Ishikawa (cell line): ENCODE measurements at regions not wholly inside any gene's neighbourhood (a gene's known extent, or its start where the extent isn't known, plus 50 kb on each side); places are given as distances from the start of the nearest gene placed in this dataset.

ENCODE experiments used
- CEBPB ChIP-seq: IDR thresholded peaks from 2 replicates; pipeline ENCODE4 v1.6.1; 2012
- CREB1 ChIP-seq: IDR thresholded peaks from 2 replicates; pipeline ENCODE4 v1.6.1; 2012; ENCODE audit warnings: low read depth
- EGR1 ChIP-seq: IDR thresholded peaks from 2 replicates; pipeline ENCODE4 v1.6.1; 2012
- EP300 ChIP-seq: IDR thresholded peaks from 2 replicates; pipeline ENCODE4 v1.6.1; 2012; ENCODE audit warnings: borderline replicate concordance
- MAX ChIP-seq: IDR thresholded peaks from 2 replicates; pipeline ENCODE4 v1.6.1; 2012
- NFIC ChIP-seq: IDR thresholded peaks from 2 replicates; pipeline ENCODE4 v1.6.1; 2012
- RAD21 ChIP-seq: IDR thresholded peaks from 2 replicates; pipeline ENCODE4 v1.6.1; 2012; ENCODE audit warnings: low read depth
- TAF1 ChIP-seq: IDR thresholded peaks from 2 replicates; pipeline ENCODE4 v1.6.1; 2012; ENCODE audit warnings: low read depth, mild to moderate bottlenecking
- TCF12 ChIP-seq: IDR thresholded peaks from 2 replicates; pipeline ENCODE4 v1.6.1; 2012; ENCODE audit warnings: low read depth
- TF ChIP-seq, protein P1 (sequence below): IDR thresholded peaks from 2 replicates; pipeline ENCODE4 v1.6.1; 2012; ENCODE audit warnings: low read depth, mild to moderate bottlenecking
- TF ChIP-seq, protein P2 (sequence below): IDR thresholded peaks from 2 replicates; pipeline ENCODE4 v1.6.1; 2012

GRCh38 chr10:83214136-83214535 is 925.2 kb upstream of the GHITM start:
- TF ChIP-seq EGR1 (no peak), RAD21 (no peak), CREB1 (no peak), TCF12 (no peak), CEBPB (no peak), NFIC (no peak), EP300 (no peak), TAF1 (no peak), MAX (no peak)
- TF ChIP-seq, protein P1, sequence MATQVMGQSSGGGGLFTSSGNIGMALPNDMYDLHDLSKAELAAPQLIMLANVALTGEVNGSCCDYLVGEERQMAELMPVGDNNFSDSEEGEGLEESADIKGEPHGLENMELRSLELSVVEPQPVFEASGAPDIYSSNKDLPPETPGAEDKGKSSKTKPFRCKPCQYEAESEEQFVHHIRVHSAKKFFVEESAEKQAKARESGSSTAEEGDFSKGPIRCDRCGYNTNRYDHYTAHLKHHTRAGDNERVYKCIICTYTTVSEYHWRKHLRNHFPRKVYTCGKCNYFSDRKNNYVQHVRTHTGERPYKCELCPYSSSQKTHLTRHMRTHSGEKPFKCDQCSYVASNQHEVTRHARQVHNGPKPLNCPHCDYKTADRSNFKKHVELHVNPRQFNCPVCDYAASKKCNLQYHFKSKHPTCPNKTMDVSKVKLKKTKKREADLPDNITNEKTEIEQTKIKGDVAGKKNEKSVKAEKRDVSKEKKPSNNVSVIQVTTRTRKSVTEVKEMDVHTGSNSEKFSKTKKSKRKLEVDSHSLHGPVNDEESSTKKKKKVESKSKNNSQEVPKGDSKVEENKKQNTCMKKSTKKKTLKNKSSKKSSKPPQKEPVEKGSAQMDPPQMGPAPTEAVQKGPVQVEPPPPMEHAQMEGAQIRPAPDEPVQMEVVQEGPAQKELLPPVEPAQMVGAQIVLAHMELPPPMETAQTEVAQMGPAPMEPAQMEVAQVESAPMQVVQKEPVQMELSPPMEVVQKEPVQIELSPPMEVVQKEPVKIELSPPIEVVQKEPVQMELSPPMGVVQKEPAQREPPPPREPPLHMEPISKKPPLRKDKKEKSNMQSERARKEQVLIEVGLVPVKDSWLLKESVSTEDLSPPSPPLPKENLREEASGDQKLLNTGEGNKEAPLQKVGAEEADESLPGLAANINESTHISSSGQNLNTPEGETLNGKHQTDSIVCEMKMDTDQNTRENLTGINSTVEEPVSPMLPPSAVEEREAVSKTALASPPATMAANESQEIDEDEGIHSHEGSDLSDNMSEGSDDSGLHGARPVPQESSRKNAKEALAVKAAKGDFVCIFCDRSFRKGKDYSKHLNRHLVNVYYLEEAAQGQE, result no peak
- TF ChIP-seq, protein P2, sequence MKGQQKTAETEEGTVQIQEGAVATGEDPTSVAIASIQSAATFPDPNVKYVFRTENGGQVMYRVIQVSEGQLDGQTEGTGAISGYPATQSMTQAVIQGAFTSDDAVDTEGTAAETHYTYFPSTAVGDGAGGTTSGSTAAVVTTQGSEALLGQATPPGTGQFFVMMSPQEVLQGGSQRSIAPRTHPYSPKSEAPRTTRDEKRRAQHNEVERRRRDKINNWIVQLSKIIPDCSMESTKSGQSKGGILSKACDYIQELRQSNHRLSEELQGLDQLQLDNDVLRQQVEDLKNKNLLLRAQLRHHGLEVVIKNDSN, result no peak
